Type B pancreatic cell (in vitro differentiated cells): ENCODE measurements at regions not wholly inside any gene's neighbourhood (a gene's known extent, or its start where the extent isn't known, plus 50 kb on each side); places are given as distances from the start of the nearest gene placed in this dataset.
"Not testable (repeated sequence)": the region's sequence is repeated elsewhere in the genome, so short reads cannot be mapped to it uniquely, and the experiment has no call there.

Source experiments
- DNase-seq: peaks from one replicate; pipeline ENCODE4 v3.0.0; 2021; ENCODE audit warnings: mixed read lengths; ENCODE audit not compliant: unreplicated experiment; ENCODE audit errors: extremely low spot score
- H3K27ac Mint-ChIP-seq: 2 replicates; pipeline ENCODE4 v1.8.0; 2021; ENCODE audit warnings: mild to moderate bottlenecking, mixed read lengths
- H3K27me3 Mint-ChIP-seq: 2 replicates; pipeline ENCODE4 v1.8.0; 2021; ENCODE audit warnings: mixed read lengths
- H3K36me3 Mint-ChIP-seq: 2 replicates; pipeline ENCODE4 v1.8.0; 2021; ENCODE audit warnings: mixed read lengths
- H3K4me1 Mint-ChIP-seq: one replicate; pipeline ENCODE4 v1.8.0; 2021; ENCODE audit warnings: mixed read lengths; ENCODE audit not compliant: unreplicated experiment
- H3K4me3 Mint-ChIP-seq: 2 replicates; pipeline ENCODE4 v1.8.0; 2021; ENCODE audit warnings: mild to moderate bottlenecking, mixed read lengths
- H3K9me3 Mint-ChIP-seq: 2 replicates; pipeline ENCODE4 v1.8.0; 2021; ENCODE audit warnings: mixed read lengths
- CTCF ChIP-seq: fragments of 200-600 bp; sonication (generic); conservative IDR thresholded peaks from 2 replicates; pipeline ENCODE4 v1.5.0; 2021; ENCODE audit warnings: antibody characterized with exemption, mild to moderate bottlenecking

- no peaks in the 10 kb centered on the region for H3K4me1 Mint-ChIP-seq
- H3K36me3 Mint-ChIP-seq, result no peaks in the 10 kb centered on the region
- no peaks in the 10 kb centered on the region for H3K27me3 Mint-ChIP-seq
- no peak overlapping the region for H3K27ac Mint-ChIP-seq
- no peak for TF ChIP-seq CTCF
- no peak overlapping the region for H3K4me3 Mint-ChIP-seq
- no peaks in the 10 kb centered on the region for H3K9me3 Mint-ChIP-seq
- DNase-seq, result no peak
These were observed 262.4 kb upstream of the PDE3A start for GRCh38 chr12:20105943-20106342.

GRCh38 chr12:20109676-20110075 is 258.7 kb upstream of the PDE3A start:
- no peaks in the 10 kb centered on the region for H3K4me1 Mint-ChIP-seq
- no peak overlapping the region for H3K4me3 Mint-ChIP-seq
- H3K9me3 Mint-ChIP-seq, result no peaks in the 10 kb centered on the region
- DNase-seq, result no peak
- H3K27ac Mint-ChIP-seq, result no peak overlapping the region
- no peaks in the 10 kb centered on the region for H3K36me3 Mint-ChIP-seq
- no peaks in the 10 kb centered on the region for H3K27me3 Mint-ChIP-seq
- TF ChIP-seq CTCF, result no peak

GRCh38 chr12:20115371-20115770 is 253.0 kb upstream of the PDE3A start:
- Mint-ChIP-seq H3K9me3 (peaks cover 16% of the 10 kb centered on the region), H3K36me3 (peaks cover 15% of the 10 kb centered on the region)
- not testable (repeated sequence) for H3K27me3 Mint-ChIP-seq, H3K4me1 Mint-ChIP-seq, H3K4me3 Mint-ChIP-seq, H3K27ac Mint-ChIP-seq, DNase-seq

GRCh38 chr12:20119596-20120402 is 248.5 kb upstream of the PDE3A start:
- Mint-ChIP-seq H3K36me3 (peaks cover 15% of the 10 kb centered on the region), H3K4me3 (no peak overlapping the region), H3K9me3 (peaks cover 16% of the 10 kb centered on the region), H3K27me3 (peaks cover 9% of the 10 kb centered on the region), H3K4me1 (no peaks in the 10 kb centered on the region), H3K27ac (no peak overlapping the region)
- TF ChIP-seq CTCF, result no peak
- DNase-seq, result no peak

GRCh38 chr12:20120403-20120725 is 248.0 kb upstream of the PDE3A start:
- Mint-ChIP-seq H3K36me3 (peaks cover 15% of the 10 kb centered on the region), H3K9me3 (peaks cover 16% of the 10 kb centered on the region), H3K27me3 (peaks cover 9% of the 10 kb centered on the region), H3K4me3 (no peak overlapping the region), H3K4me1 (no peaks in the 10 kb centered on the region), H3K27ac (no peak overlapping the region)
- DNase-seq, result no peak
- no peak for TF ChIP-seq CTCF

GRCh38 chr12:20122274-20122673 is 246.1 kb upstream of the PDE3A start:
- no peak for DNase-seq
- H3K27ac Mint-ChIP-seq, result no peak overlapping the region
- no peak for TF ChIP-seq CTCF
- H3K4me3 Mint-ChIP-seq, result no peak overlapping the region
- H3K36me3 Mint-ChIP-seq, result peaks cover 7% of the 10 kb centered on the region
- no peaks in the 10 kb centered on the region for H3K4me1 Mint-ChIP-seq
- H3K27me3 Mint-ChIP-seq, result peaks cover 8% of the 10 kb centered on the region
- peaks cover 7% of the 10 kb centered on the region for H3K9me3 Mint-ChIP-seq
